Neural crest cell (in vitro differentiated cells): ENCODE measurements at regions not wholly inside any gene's neighbourhood (a gene's known extent, or its start where the extent isn't known, plus 50 kb on each side); places are given as distances from the start of the nearest gene placed in this dataset.
A peak's percentile ranks its signal among the peaks of the same experiment; 100 is the strongest.
"Not testable (repeated sequence)": the region's sequence is repeated elsewhere in the genome, so short reads cannot be mapped to it uniquely, and the experiment has no call there.

Source experiments
- DNase-seq: peaks from one replicate; pipeline ENCODE4 v3.0.0; 2021; ENCODE audit warnings: low read depth, mixed read lengths, low spot score
- H3K27ac Mint-ChIP-seq: one replicate; pipeline ENCODE4 v1.8.0; 2021; ENCODE audit warnings: mild to moderate bottlenecking, mixed read lengths; ENCODE audit not compliant: unreplicated experiment
- H3K27me3 Mint-ChIP-seq: 2 replicates; pipeline ENCODE4 v1.8.0; 2021; ENCODE audit warnings: low read depth, mild to moderate bottlenecking, mixed read lengths
- H3K36me3 Mint-ChIP-seq: 2 replicates; pipeline ENCODE4 v1.8.0; 2021; ENCODE audit warnings: low read depth, mild to moderate bottlenecking, mixed read lengths
- H3K4me1 Mint-ChIP-seq: 2 replicates; pipeline ENCODE4 v1.8.0; 2021; ENCODE audit warnings: mixed read lengths
- H3K4me3 Mint-ChIP-seq: one replicate; pipeline ENCODE4 v1.8.0; 2021; ENCODE audit warnings: mild to moderate bottlenecking, mixed read lengths
- H3K9me3 Mint-ChIP-seq: 2 replicates; pipeline ENCODE4 v1.8.0; 2021; ENCODE audit warnings: mixed read lengths
- TF ChIP-seq, protein P1 (sequence below): fragments of 200-600 bp; sonication (generic); conservative IDR thresholded peaks from 2 replicates; pipeline ENCODE4 v1.5.0; 2021; ENCODE audit warnings: antibody characterized with exemption, mild to moderate bottlenecking

- no peaks in the 10 kb centered on the region for H3K9me3 Mint-ChIP-seq
- H3K36me3 Mint-ChIP-seq = no peaks in the 10 kb centered on the region
- H3K4me3 Mint-ChIP-seq = no peak overlapping the region
- no peak overlapping the region for H3K27ac Mint-ChIP-seq
- peaks cover under 1% of the 10 kb centered on the region for H3K4me1 Mint-ChIP-seq
- no peaks in the 10 kb centered on the region for H3K27me3 Mint-ChIP-seq
- no peak for DNase-seq
- TF ChIP-seq, protein P1, sequence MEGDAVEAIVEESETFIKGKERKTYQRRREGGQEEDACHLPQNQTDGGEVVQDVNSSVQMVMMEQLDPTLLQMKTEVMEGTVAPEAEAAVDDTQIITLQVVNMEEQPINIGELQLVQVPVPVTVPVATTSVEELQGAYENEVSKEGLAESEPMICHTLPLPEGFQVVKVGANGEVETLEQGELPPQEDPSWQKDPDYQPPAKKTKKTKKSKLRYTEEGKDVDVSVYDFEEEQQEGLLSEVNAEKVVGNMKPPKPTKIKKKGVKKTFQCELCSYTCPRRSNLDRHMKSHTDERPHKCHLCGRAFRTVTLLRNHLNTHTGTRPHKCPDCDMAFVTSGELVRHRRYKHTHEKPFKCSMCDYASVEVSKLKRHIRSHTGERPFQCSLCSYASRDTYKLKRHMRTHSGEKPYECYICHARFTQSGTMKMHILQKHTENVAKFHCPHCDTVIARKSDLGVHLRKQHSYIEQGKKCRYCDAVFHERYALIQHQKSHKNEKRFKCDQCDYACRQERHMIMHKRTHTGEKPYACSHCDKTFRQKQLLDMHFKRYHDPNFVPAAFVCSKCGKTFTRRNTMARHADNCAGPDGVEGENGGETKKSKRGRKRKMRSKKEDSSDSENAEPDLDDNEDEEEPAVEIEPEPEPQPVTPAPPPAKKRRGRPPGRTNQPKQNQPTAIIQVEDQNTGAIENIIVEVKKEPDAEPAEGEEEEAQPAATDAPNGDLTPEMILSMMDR = peak; percentile 38
Measured at GRCh38 chrX:95505721-95506120, 1178.9 kb upstream of the DIAPH2 start.

DNA sequence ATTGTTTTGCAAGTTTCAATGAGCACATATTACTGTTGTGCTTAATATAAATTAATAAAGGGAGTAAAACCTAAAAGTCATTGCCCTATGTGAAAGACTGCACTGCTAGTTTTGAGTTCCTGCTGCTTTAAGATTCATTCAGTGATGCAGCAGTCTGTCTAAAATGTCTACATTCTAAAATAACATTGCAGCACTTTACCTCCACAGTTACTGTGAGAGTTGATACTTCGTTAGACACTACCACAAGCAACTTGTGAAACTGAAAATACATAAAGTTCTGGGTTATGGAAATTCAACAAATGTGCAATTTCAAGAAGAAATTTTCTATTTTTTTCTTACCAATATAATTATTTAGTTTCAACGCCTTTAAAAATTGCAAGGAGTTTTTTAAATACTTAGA, 1175.2 kb upstream of the DIAPH2 start:
- no peak overlapping the region for H3K27ac Mint-ChIP-seq
- no peak overlapping the region for H3K4me3 Mint-ChIP-seq
- DNase-seq = no peak
- H3K4me1 Mint-ChIP-seq = peaks cover 10% of the 10 kb centered on the region
- TF ChIP-seq, protein P1 = no peak
- no peaks in the 10 kb centered on the region for H3K9me3 Mint-ChIP-seq
- H3K27me3 Mint-ChIP-seq = no peaks in the 10 kb centered on the region
- no peaks in the 10 kb centered on the region for H3K36me3 Mint-ChIP-seq

- H3K27me3 Mint-ChIP-seq, DNase-seq, H3K4me3 Mint-ChIP-seq, H3K36me3 Mint-ChIP-seq, H3K27ac Mint-ChIP-seq, H3K9me3 Mint-ChIP-seq, H3K4me1 Mint-ChIP-seq: not testable (repeated sequence)
Measured at GRCh38 chrX:95524018-95524417, 1160.6 kb upstream of the DIAPH2 start.

GRCh38 chrX:95536111-95536510, 1148.5 kb upstream of the DIAPH2 start:
- Mint-ChIP-seq H3K9me3 (no peaks in the 10 kb centered on the region), H3K36me3 (no peaks in the 10 kb centered on the region), H3K4me1 (no peaks in the 10 kb centered on the region), H3K4me3 (no peak overlapping the region), H3K27me3 (no peaks in the 10 kb centered on the region), H3K27ac (no peak overlapping the region)
- no peak for DNase-seq
- TF ChIP-seq, protein P1 = no peak

- H3K9me3 Mint-ChIP-seq = no peaks in the 10 kb centered on the region
Measured at GRCh38 chrX:95536661-95537060, 1148.0 kb upstream of the DIAPH2 start.

GRCh38 chrX:95539041-95539440, 1145.6 kb upstream of the DIAPH2 start:
- Mint-ChIP-seq H3K36me3 (no peaks in the 10 kb centered on the region), H3K9me3 (no peaks in the 10 kb centered on the region), H3K27ac (no peak overlapping the region), H3K27me3 (no peaks in the 10 kb centered on the region), H3K4me1 (no peaks in the 10 kb centered on the region), H3K4me3 (no peak overlapping the region)
- DNase-seq = no peak
- TF ChIP-seq, protein P1 = no peak

More at GRCh38 chrX:95536661-95537060, 1148.0 kb upstream of the DIAPH2 start:
- Mint-ChIP-seq H3K4me1 (no peaks in the 10 kb centered on the region), H3K36me3 (no peaks in the 10 kb centered on the region), H3K27ac (no peak overlapping the region), H3K4me3 (no peak overlapping the region), H3K27me3 (no peaks in the 10 kb centered on the region)
- TF ChIP-seq, protein P1 = no peak
- DNase-seq = no peak

- H3K4me3 Mint-ChIP-seq, H3K27ac Mint-ChIP-seq, H3K36me3 Mint-ChIP-seq, H3K9me3 Mint-ChIP-seq, H3K27me3 Mint-ChIP-seq, DNase-seq, H3K4me1 Mint-ChIP-seq: not testable (repeated sequence)
Measured at GRCh38 chrX:95549552-95549951, 1135.1 kb upstream of the DIAPH2 start.
